SK-N-MC (cell line): ENCODE measurements at regions not wholly inside any gene's neighbourhood (a gene's known extent, or its start where the extent isn't known, plus 50 kb on each side); places are given as distances from the start of the nearest gene placed in this dataset.
A peak's percentile ranks its signal among the peaks of the same experiment; 100 is the strongest.

Experiments used
- DNase-seq: peaks from one replicate; pipeline ENCODE4 v3.0.0-alpha.2; 2011; ENCODE audit warnings: low read depth, low spot score
- H3K27ac ChIP-seq: fragments of 200-600 bp; sonication (generic); 2 replicates; pipeline ENCODE4 v1.5.1; 2016; ENCODE audit warnings: mixed run types
- H3K36me3 ChIP-seq: fragments of 200-600 bp; sonication (generic); 2 replicates; pipeline ENCODE4 v1.6.1; 2017; ENCODE audit warnings: antibody characterized with exemption, low read length, mixed read lengths; ENCODE audit not compliant: insufficient read depth
- H3K4me3 ChIP-seq: fragments of 200-600 bp; sonication (generic); 2 replicates; pipeline ENCODE4 v1.5.1; 2016
- H3K9ac ChIP-seq: fragments of 200-600 bp; sonication (generic); 2 replicates; pipeline ENCODE4 v1.8.0; 2017; ENCODE audit warnings: mixed run types, mixed read lengths; ENCODE audit not compliant: insufficient read length
- H3K9me3 ChIP-seq: fragments of 200-600 bp; sonication (generic); 2 replicates; pipeline ENCODE4 v1.6.1; 2017; ENCODE audit warnings: low read depth, mild to moderate bottlenecking, antibody characterized with exemption, low read length, moderate library complexity, mixed read lengths
- EZH2 ChIP-seq: fragments of 200-600 bp; sonication (generic); IDR thresholded peaks from one replicate; pipeline ENCODE4 v1.6.1; 2017; ENCODE audit warnings: antibody characterized with exemption
- FOXP2 ChIP-seq: optimal IDR thresholded peaks from 2 replicates; pipeline ENCODE3; 2011; ENCODE audit warnings: mild to moderate bottlenecking, moderate library complexity; ENCODE audit not compliant: insufficient read depth; ENCODE audit errors: extremely low read length, control extremely low read depth
- POLR2AphosphoS5 ChIP-seq: IDR thresholded peaks from 2 replicates; pipeline ENCODE4 v1.6.1; 2012; ENCODE audit warnings: mild to moderate bottlenecking, low read depth, low read length, borderline replicate concordance

DNA sequence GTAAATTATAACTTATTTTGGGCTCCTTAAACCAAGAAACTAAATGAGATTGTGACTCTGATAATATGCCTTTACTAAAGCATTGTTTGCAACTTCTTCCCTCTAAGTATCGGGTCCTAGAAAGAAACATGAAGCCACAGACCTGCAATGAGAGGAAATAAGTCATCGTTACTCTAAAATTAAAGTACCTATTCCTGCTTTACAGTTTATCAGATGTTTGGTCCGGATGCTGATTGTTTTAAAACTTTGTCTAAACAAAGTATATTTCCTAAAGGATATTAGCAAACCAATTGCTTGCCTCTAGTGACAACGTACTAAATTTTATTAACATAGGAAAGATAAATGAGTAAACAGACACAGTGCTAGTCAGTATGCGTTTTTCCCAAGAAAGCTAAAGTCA, 216.8 kb downstream of the GJA1 start:
- Histone ChIP-seq H3K36me3 (no peaks in the 10 kb centered on the region), H3K4me3 (no peak overlapping the region), H3K9ac (no peak overlapping the region), H3K9me3 (no peaks in the 10 kb centered on the region), H3K27ac (no peak overlapping the region)
- no peak for DNase-seq
- TF ChIP-seq EZH2 = no peak
- TF ChIP-seq POLR2AphosphoS5 = no peak
- TF ChIP-seq FOXP2 = no peak

- Histone ChIP-seq H3K4me3 (0 out of 2 replicates have a peak overlapping the region, but pooled peaks have one; percentile 11), H3K36me3 (no peaks in the 10 kb centered on the region), H3K9ac (no peak overlapping the region), H3K27ac (peak overlapping the region; percentile 45; the same call in 1 of the 2 replicates), H3K9me3 (no peaks in the 10 kb centered on the region)
- no peak for DNase-seq
- no peak for TF ChIP-seq POLR2AphosphoS5
- no peak for TF ChIP-seq EZH2
- no peak for TF ChIP-seq FOXP2
Observed at GRCh38 chr6:121652726-121653623, 217.5 kb downstream of the GJA1 start.

DNA sequence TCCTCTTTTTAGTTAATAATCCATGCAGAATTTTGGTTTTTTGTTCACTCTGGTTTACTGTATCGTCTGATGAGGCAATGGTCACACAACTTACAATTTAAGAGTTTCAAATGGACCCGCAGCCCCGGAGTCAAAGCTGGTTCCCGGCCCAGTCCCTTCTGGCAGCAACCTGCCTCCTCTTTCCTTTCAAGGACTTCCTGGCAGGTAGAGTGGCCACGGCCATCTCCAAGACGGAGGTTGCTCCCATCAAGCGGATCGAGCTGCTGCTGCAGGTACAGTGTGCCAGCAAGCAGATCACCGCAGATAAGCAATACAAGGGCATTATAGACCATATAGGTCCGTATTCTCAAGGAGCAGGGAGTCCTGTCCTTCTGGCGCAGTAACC, 218.2 kb downstream of the GJA1 start:
- Histone ChIP-seq H3K27ac (no peak overlapping the region), H3K36me3 (no peaks in the 10 kb centered on the region), H3K9ac (no peak overlapping the region), H3K9me3 (no peaks in the 10 kb centered on the region), H3K4me3 (no peak overlapping the region)
- DNase-seq = no peak
- TF ChIP-seq EZH2 = no peak
- TF ChIP-seq FOXP2 = no peak
- TF ChIP-seq POLR2AphosphoS5 = no peak

- H3K27ac ChIP-seq = no peak overlapping the region
- H3K9ac ChIP-seq = no peak overlapping the region
- no peaks in the 10 kb centered on the region for H3K36me3 ChIP-seq
- no peaks in the 10 kb centered on the region for H3K9me3 ChIP-seq
- no peak overlapping the region for H3K4me3 ChIP-seq
- TF ChIP-seq EZH2 (no peak), POLR2AphosphoS5 (no peak)
- DNase-seq = no peak
Observed at GRCh38 chr6:121657972-121658371, 222.5 kb downstream of the GJA1 start.

DNA sequence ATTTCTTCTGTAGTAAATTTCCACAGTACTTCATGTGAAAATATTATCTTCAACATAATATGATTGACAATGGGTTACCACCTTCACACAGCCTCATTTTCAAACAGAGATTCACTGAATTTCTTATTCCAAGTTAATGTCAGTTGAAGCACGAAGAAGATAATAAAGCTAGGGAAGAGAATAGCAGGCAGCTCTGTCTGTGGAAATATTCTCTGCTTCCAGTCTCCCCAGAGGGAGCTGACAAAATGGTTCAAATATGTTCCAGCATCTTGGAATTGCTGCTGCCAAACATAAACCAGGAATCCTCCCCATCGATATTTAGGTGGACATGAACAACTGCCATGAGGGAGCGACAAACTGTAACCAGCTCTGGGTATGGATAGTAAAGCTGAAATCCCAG, 224.8 kb downstream of the GJA1 start:
- Histone ChIP-seq H3K4me3 (no peak overlapping the region), H3K9ac (no peak overlapping the region), H3K36me3 (no peaks in the 10 kb centered on the region), H3K9me3 (no peaks in the 10 kb centered on the region), H3K27ac (no peak overlapping the region)
- TF ChIP-seq FOXP2 = no peak
- TF ChIP-seq POLR2AphosphoS5 = no peak
- no peak for TF ChIP-seq EZH2
- no peak for DNase-seq

GRCh38 chr6:121663292-121663810, 227.9 kb downstream of the GJA1 start:
- Histone ChIP-seq H3K36me3 (no peaks in the 10 kb centered on the region), H3K4me3 (no peak overlapping the region), H3K9me3 (no peaks in the 10 kb centered on the region), H3K27ac (no peak overlapping the region), H3K9ac (no peak overlapping the region)
- DNase-seq = no peak
- TF ChIP-seq FOXP2 = no peak
- TF ChIP-seq EZH2 = no peak
- TF ChIP-seq POLR2AphosphoS5 = no peak

DNA sequence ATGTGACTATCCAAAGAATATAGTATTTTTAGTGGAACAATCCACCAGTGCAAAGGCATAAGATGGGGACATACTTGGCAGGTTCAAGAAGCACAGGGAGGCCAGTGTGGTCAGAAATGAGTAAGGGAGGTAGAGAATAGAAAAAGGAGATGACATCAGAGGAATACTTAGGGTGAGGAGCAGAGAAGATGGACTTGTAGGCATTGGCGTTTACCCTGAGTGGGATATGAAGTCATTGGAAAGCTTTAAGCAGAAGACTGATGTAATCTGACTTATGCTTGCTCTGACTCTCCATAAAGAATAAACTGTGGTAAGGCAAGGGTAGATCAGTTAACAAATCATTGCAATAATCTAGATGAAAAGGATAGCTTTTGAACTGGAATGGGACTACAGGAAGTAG, 228.7 kb downstream of the GJA1 start:
- no peak for DNase-seq
- Histone ChIP-seq H3K4me3 (no peak overlapping the region), H3K27ac (no peak overlapping the region), H3K9me3 (no peaks in the 10 kb centered on the region), H3K36me3 (no peaks in the 10 kb centered on the region), H3K9ac (no peak overlapping the region)
- no peak for TF ChIP-seq FOXP2
- no peak for TF ChIP-seq POLR2AphosphoS5
- no peak for TF ChIP-seq EZH2

DNA sequence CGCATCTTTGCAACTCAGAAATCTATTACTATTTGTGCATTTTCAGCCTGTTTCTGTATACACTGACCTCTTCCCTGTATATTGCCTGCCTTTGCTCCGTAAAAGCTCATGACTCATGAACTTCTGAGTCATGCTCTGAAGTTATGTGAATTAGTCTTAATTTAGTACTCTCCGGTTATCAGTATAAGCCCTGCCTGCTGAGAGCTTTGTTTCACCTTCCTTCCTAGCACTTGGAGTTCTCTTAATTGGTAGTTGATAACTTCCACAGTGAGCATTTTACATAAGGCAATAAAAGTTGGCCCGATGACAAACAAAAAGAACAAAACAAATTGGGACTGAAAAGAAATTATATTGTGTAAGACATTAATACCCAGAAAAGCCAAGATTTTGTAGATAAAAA, 231.4 kb downstream of the GJA1 start:
- H3K9ac ChIP-seq = no peak overlapping the region
- DNase-seq = no peak
- H3K4me3 ChIP-seq = no peak overlapping the region
- no peaks in the 10 kb centered on the region for H3K36me3 ChIP-seq
- TF ChIP-seq EZH2 (no peak), POLR2AphosphoS5 (no peak), FOXP2 (no peak)
- no peak overlapping the region for H3K27ac ChIP-seq
- no peaks in the 10 kb centered on the region for H3K9me3 ChIP-seq
